GM23248 (cell line): ENCODE measurements at regions not wholly inside any gene's neighbourhood (a gene's known extent, or its start where the extent isn't known, plus 50 kb on each side); places are given as distances from the start of the nearest gene placed in this dataset.

Experiments
- EZH2 ChIP-seq: fragments of 200-600 bp; sonication (generic); IDR thresholded peaks from 2 replicates; pipeline ENCODE4 v1.6.1; 2018; ENCODE audit warnings: antibody characterized with exemption, mild to moderate bottlenecking; ENCODE audit not compliant: insufficient read depth, poor library complexity, severe bottlenecking
- EZH2phosphoT487 ChIP-seq: fragments of 200-600 bp; sonication (generic); IDR thresholded peaks from 2 replicates; pipeline ENCODE4 v1.6.1; 2018; ENCODE audit warnings: antibody characterized with exemption, moderate library complexity, mild to moderate bottlenecking, low read depth; ENCODE audit not compliant: insufficient read depth

DNA sequence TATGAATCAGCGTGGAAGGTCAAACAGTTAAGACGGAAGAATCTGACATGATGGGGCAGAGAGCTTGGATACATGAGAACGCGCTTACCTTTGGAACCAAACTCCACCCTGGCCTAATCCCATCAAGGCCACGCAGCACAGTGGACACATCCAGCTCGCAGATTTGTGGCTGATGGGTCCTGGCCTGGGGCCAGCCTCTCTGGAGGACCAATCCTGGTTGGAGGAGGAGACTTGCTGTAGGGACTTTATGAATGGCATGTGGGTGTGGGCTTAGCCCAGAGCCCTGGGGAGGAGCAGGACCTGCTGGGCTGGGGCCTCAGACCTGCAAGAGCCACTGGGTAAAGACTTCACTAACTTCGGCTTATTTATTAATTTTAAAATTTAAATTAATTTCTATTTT is 73.4 kb upstream of the ANKRD34C start:
- TF ChIP-seq EZH2 (no peak), EZH2phosphoT487 (no peak)
